ENCODE measurements at regions not wholly inside any gene's neighbourhood (a gene's known extent, or its start where the extent isn't known, plus 50 kb on each side); places are given as distances from the start of the nearest gene placed in this dataset.

GRCh38 chr6:167501831-167502385 lies 177.0 kb downstream of the TTLL2 start:
- Mint-ChIP-seq H3K27me3 (ENCODE audit: low read depth) (peaks cover 21% of the 10 kb centered on the region), H3K27ac (ENCODE audit: unreplicated experiment) (no peak overlapping the region), H3K4me1 (ENCODE audit: low read depth) (peaks cover 14% of the 10 kb centered on the region), H3K36me3 (ENCODE audit: low read depth) (peaks cover 1% of the 10 kb centered on the region), H3K4me3 (ENCODE audit: unreplicated experiment) (no peak overlapping the region), H3K9me3 (ENCODE audit: low read depth) (no peaks in the 10 kb centered on the region)
- peak; percentile 56 for TF ChIP-seq CTCF (IDR thresholded peaks at IDR 0.05)
- DNase-seq (ENCODE audit: low spot score) = no peak

- H3K9me3 Mint-ChIP-seq (ENCODE audit: low read depth) = no peaks in the 10 kb centered on the region
- no peak overlapping the region for H3K27ac Mint-ChIP-seq (ENCODE audit: unreplicated experiment)
- DNase-seq (ENCODE audit: low spot score) = no peak
- TF ChIP-seq CTCF (IDR thresholded peaks at IDR 0.05) = no peak
- H3K36me3 Mint-ChIP-seq (ENCODE audit: low read depth) = peaks cover 1% of the 10 kb centered on the region
- peaks cover 9% of the 10 kb centered on the region for H3K4me1 Mint-ChIP-seq (ENCODE audit: low read depth)
- peaks cover 21% of the 10 kb centered on the region for H3K27me3 Mint-ChIP-seq (ENCODE audit: low read depth)
- H3K4me3 Mint-ChIP-seq (ENCODE audit: unreplicated experiment) = no peak overlapping the region
These were observed 177.6 kb downstream of the TTLL2 start for GRCh38 chr6:167502471-167502870.

GRCh38 chr6:167504385-167504961 lies 179.6 kb downstream of the TTLL2 start:
- Mint-ChIP-seq H3K4me1 (ENCODE audit: low read depth) (no peaks in the 10 kb centered on the region), H3K9me3 (ENCODE audit: low read depth) (no peaks in the 10 kb centered on the region), H3K27ac (ENCODE audit: unreplicated experiment) (no peak overlapping the region), H3K4me3 (ENCODE audit: unreplicated experiment) (no peak overlapping the region), H3K36me3 (ENCODE audit: low read depth) (peaks cover 1% of the 10 kb centered on the region), H3K27me3 (ENCODE audit: low read depth) (peaks cover 27% of the 10 kb centered on the region)
- no peak for TF ChIP-seq CTCF (IDR thresholded peaks at IDR 0.05)
- no peak for DNase-seq (ENCODE audit: low spot score)

- no peak overlapping the region for H3K4me3 Mint-ChIP-seq (ENCODE audit: unreplicated experiment)
- no peak overlapping the region for H3K27ac Mint-ChIP-seq (ENCODE audit: unreplicated experiment)
- H3K4me1 Mint-ChIP-seq (ENCODE audit: low read depth) = no peaks in the 10 kb centered on the region
- peaks cover 34% of the 10 kb centered on the region for H3K27me3 Mint-ChIP-seq (ENCODE audit: low read depth)
- no peak for DNase-seq (ENCODE audit: low spot score)
- H3K36me3 Mint-ChIP-seq (ENCODE audit: low read depth) = peaks cover 1% of the 10 kb centered on the region
- TF ChIP-seq CTCF (IDR thresholded peaks at IDR 0.05) = no peak
- no peaks in the 10 kb centered on the region for H3K9me3 Mint-ChIP-seq (ENCODE audit: low read depth)
These were observed 180.3 kb downstream of the TTLL2 start for GRCh38 chr6:167505199-167505598.

GRCh38 chr6:167505782-167506181 lies 180.9 kb downstream of the TTLL2 start:
- no peak for TF ChIP-seq CTCF (IDR thresholded peaks at IDR 0.05)
- no peaks in the 10 kb centered on the region for H3K9me3 Mint-ChIP-seq (ENCODE audit: low read depth)
- no peak overlapping the region for H3K4me3 Mint-ChIP-seq (ENCODE audit: unreplicated experiment)
- peaks cover 38% of the 10 kb centered on the region for H3K27me3 Mint-ChIP-seq (ENCODE audit: low read depth)
- no peak overlapping the region for H3K27ac Mint-ChIP-seq (ENCODE audit: unreplicated experiment)
- H3K4me1 Mint-ChIP-seq (ENCODE audit: low read depth) = no peaks in the 10 kb centered on the region
- DNase-seq (ENCODE audit: low spot score) = no peak
- H3K36me3 Mint-ChIP-seq (ENCODE audit: low read depth) = peaks cover 1% of the 10 kb centered on the region

Measured in chondrocyte (in vitro differentiated cells).